Neutrophil (primary cell): ENCODE measurements at regions not wholly inside any gene's neighbourhood (a gene's known extent, or its start where the extent isn't known, plus 50 kb on each side); places are given as distances from the start of the nearest gene placed in this dataset.
"Not testable (repeated sequence)": the region's sequence is repeated elsewhere in the genome, so short reads cannot be mapped to it uniquely, and the experiment has no call there.

Experiments
- H3K27ac ChIP-seq: fragments of 200-600 bp; sonication (generic); 2 replicates; pipeline ENCODE4 v1.5.1; 2016; ENCODE audit warnings: mild to moderate bottlenecking, moderate library complexity
- H3K27me3 ChIP-seq: fragments of 200-600 bp; sonication (generic); 2 replicates; pipeline ENCODE4 v1.6.0; 2016; ENCODE audit warnings: mild to moderate bottlenecking
- H3K36me3 ChIP-seq: fragments of 200-600 bp; sonication (generic); 2 replicates; pipeline ENCODE4 v1.5.1; 2017
- H3K4me1 ChIP-seq, 2 experiments: fragments of 200-600 bp in 1 of 2; sonication (generic) in 1 of 2; 1 replicate in 1 of 2; 2 replicates in 1 of 2; pipeline versions ENCODE4 v1.5.1 to v1.6.1; 2013 to 2016; ENCODE audit warnings: low read depth in 1 of 2, low read length in 1 of 2, mild to moderate bottlenecking in 1 of 2, moderate library complexity in 1 of 2; ENCODE audit not compliant: control insufficient read depth in 1 of 2, insufficient read depth in 1 of 2
- H3K4me3 ChIP-seq, 2 experiments: fragments of 200-600 bp in 1 of 2; sonication (generic) in 1 of 2; 1 replicate in 1 of 2; 2 replicates in 1 of 2; pipeline ENCODE4 v1.5.1; 2013 to 2016; ENCODE audit warnings: low read depth in 1 of 2, low read length in 1 of 2, mild to moderate bottlenecking in 1 of 2, moderate library complexity in 1 of 2
- H3K9me3 ChIP-seq: fragments of 200-600 bp; sonication (generic); 2 replicates; pipeline ENCODE4 v1.5.1; 2016
- CTCF ChIP-seq: fragments of 200-600 bp; sonication (generic); IDR thresholded peaks from 2 replicates; pipeline ENCODE4 v1.5.1; 2016; ENCODE audit warnings: antibody characterized with exemption

GRCh38 chr6:47416396-47417345, 60.9 kb upstream of the CD2AP start:
- Histone ChIP-seq H3K27me3 (no peaks in the 10 kb centered on the region), H3K4me1 (peaks cover 6 to 9% of the 10 kb centered on the region in 2 experiments), H3K36me3 (no peaks in the 10 kb centered on the region), H3K4me3 (no peak overlapping the region), H3K27ac (no peak overlapping the region), H3K9me3 (no peaks in the 10 kb centered on the region)
- TF ChIP-seq CTCF, result no peak

- Histone ChIP-seq H3K4me1 (peaks cover 0 to under 1% of the 10 kb centered on the region in 2 experiments), H3K27ac (no peak overlapping the region), H3K36me3 (no peaks in the 10 kb centered on the region), H3K27me3 (no peaks in the 10 kb centered on the region), H3K9me3 (no peaks in the 10 kb centered on the region), H3K4me3 (no peak overlapping the region)
- no peak for TF ChIP-seq CTCF
These were observed 58.0 kb upstream of the CD2AP start for GRCh38 chr6:47419621-47420020.

GRCh38 chr6:47420394-47421371, 56.9 kb upstream of the CD2AP start:
- TF ChIP-seq CTCF, result no peak
- H3K27ac ChIP-seq, result no peak overlapping the region
- no peaks in the 10 kb centered on the region for H3K27me3 ChIP-seq
- H3K36me3 ChIP-seq, result no peaks in the 10 kb centered on the region
- H3K4me3 ChIP-seq, result no peak overlapping the region
- no peaks in the 10 kb centered on the region for H3K4me1 ChIP-seq
- no peaks in the 10 kb centered on the region for H3K9me3 ChIP-seq

- Histone ChIP-seq H3K9me3 (no peaks in the 10 kb centered on the region), H3K4me3 (no peak overlapping the region), H3K27me3 (no peaks in the 10 kb centered on the region), H3K36me3 (no peaks in the 10 kb centered on the region), H3K27ac (no peak overlapping the region), H3K4me1 (no peaks in the 10 kb centered on the region)
- TF ChIP-seq CTCF, result no peak
These were observed 54.5 kb upstream of the CD2AP start for GRCh38 chr6:47423079-47423478.

GRCh38 chr6:47424436-47424836, 53.2 kb upstream of the CD2AP start:
- no peak overlapping the region for H3K27ac ChIP-seq
- H3K4me1 ChIP-seq, result no peaks in the 10 kb centered on the region
- H3K9me3 ChIP-seq, result no peaks in the 10 kb centered on the region
- no peak for TF ChIP-seq CTCF
- H3K4me3 ChIP-seq, result no peak overlapping the region
- no peaks in the 10 kb centered on the region for H3K36me3 ChIP-seq
- H3K27me3 ChIP-seq, result no peaks in the 10 kb centered on the region

- H3K4me3 ChIP-seq, H3K9me3 ChIP-seq, H3K4me1 ChIP-seq, H3K27ac ChIP-seq, H3K36me3 ChIP-seq, H3K27me3 ChIP-seq: not testable (repeated sequence)
These were observed 51.9 kb upstream of the CD2AP start for GRCh38 chr6:47425724-47426123.
